Stromal cell of bone marrow (primary cell): ENCODE measurements at regions not wholly inside any gene's neighbourhood (a gene's known extent, or its start where the extent isn't known, plus 50 kb on each side); places are given as distances from the start of the nearest gene placed in this dataset.
"Not testable (repeated sequence)": the region's sequence is repeated elsewhere in the genome, so short reads cannot be mapped to it uniquely, and the experiment has no call there.

Source experiments
- DNase-seq: peaks from one replicate; pipeline ENCODE4 v3.0.0-alpha.2; 2012; ENCODE audit warnings: low read depth

- no peak for DNase-seq
These were observed 240.4 kb upstream of the RREB1 start for GRCh38 chr6:6867404-6867799.

- DNase-seq, result no peak
These were observed 238.7 kb upstream of the RREB1 start for GRCh38 chr6:6869094-6869493.

GRCh38 chr6:6870921-6871320 lies 236.8 kb upstream of the RREB1 start:
- no peak for DNase-seq

- DNase-seq, result no peak
These were observed 235.1 kb upstream of the RREB1 start for GRCh38 chr6:6872459-6873344.

GRCh38 chr6:6873778-6874177 lies 234.0 kb upstream of the RREB1 start:
- DNase-seq, result no peak

GRCh38 chr6:6875818-6876470 lies 231.8 kb upstream of the RREB1 start:
- DNase-seq, result peak; percentile 76

GRCh38 chr6:6877792-6878191 lies 230.0 kb upstream of the RREB1 start:
- not testable (repeated sequence) for DNase-seq

- no peak for DNase-seq
These were observed 228.7 kb upstream of the RREB1 start for GRCh38 chr6:6878887-6879585.

GRCh38 chr6:6879586-6879974 lies 228.2 kb upstream of the RREB1 start:
- peak; percentile 20 for DNase-seq

GRCh38 chr6:6880745-6881437 lies 226.9 kb upstream of the RREB1 start:
- DNase-seq, result no peak

- DNase-seq, result no peak
These were observed 226.1 kb upstream of the RREB1 start for GRCh38 chr6:6881438-6882225.

GRCh38 chr6:6882592-6882991 lies 225.2 kb upstream of the RREB1 start:
- no peak for DNase-seq

GRCh38 chr6:6883011-6883410 lies 224.8 kb upstream of the RREB1 start:
- no peak for DNase-seq

- peak; percentile 35 for DNase-seq
These were observed 223.6 kb upstream of the RREB1 start for GRCh38 chr6:6884193-6884627.

- DNase-seq, result no peak
These were observed 222.8 kb upstream of the RREB1 start for GRCh38 chr6:6884916-6885315.

- no peak for DNase-seq
These were observed 222.1 kb upstream of the RREB1 start for GRCh38 chr6:6885521-6886170.

- no peak for DNase-seq
These were observed 221.4 kb upstream of the RREB1 start for GRCh38 chr6:6886171-6886885.

- no peak for DNase-seq
These were observed 220.9 kb upstream of the RREB1 start for GRCh38 chr6:6886886-6887285.

- DNase-seq, result no peak
These were observed 218.2 kb upstream of the RREB1 start for GRCh38 chr6:6889601-6890000.

GRCh38 chr6:6890400-6890858 lies 217.3 kb upstream of the RREB1 start:
- DNase-seq, result no peak
